Activated CD4-positive, alpha-beta memory T cell treated with anti-CD3 and anti-CD28 coated beads for 36 hours (primary cell): ENCODE measurements at regions not wholly inside any gene's neighbourhood (a gene's known extent, or its start where the extent isn't known, plus 50 kb on each side); places are given as distances from the start of the nearest gene placed in this dataset.
"Not testable (repeated sequence)": the region's sequence is repeated elsewhere in the genome, so short reads cannot be mapped to it uniquely, and the experiment has no call there.

Experiments used
- CTCF ChIA-PET: fragments of 350-600 bp; sonication (Branson Sonifier 250); formaldehyde crosslinking; loops from one replicate; lab custom pipeline; 2021; ENCODE audit warnings: antibody characterized with exemption, inconsistent platforms; lab: Charles Lee
- POLR2A ChIA-PET: fragments of 350-600 bp; sonication (Branson Sonifier 250); formaldehyde crosslinking; loops from one replicate; lab custom pipeline; 2021; ENCODE audit warnings: antibody characterized with exemption; lab: Charles Lee
- DNase-seq: peaks from one replicate; pipeline ENCODE4 v3.0.0-alpha.2; 2020
- H3K27ac Mint-ChIP-seq: one replicate; pipeline ENCODE4 v1.8.0; 2021; ENCODE audit warnings: mixed read lengths
- H3K27me3 Mint-ChIP-seq: one replicate; pipeline ENCODE4 v1.8.0; 2021; ENCODE audit warnings: mixed read lengths
- H3K36me3 Mint-ChIP-seq: one replicate; pipeline ENCODE4 v1.8.0; 2021; ENCODE audit warnings: mixed read lengths
- H3K4me1 Mint-ChIP-seq: one replicate; pipeline ENCODE4 v1.8.0; 2021; ENCODE audit warnings: low read depth, mixed read lengths
- H3K4me3 Mint-ChIP-seq: one replicate; pipeline ENCODE4 v1.8.0; 2021; ENCODE audit warnings: mild to moderate bottlenecking, mixed read lengths
- H3K9me3 Mint-ChIP-seq: one replicate; pipeline ENCODE4 v1.8.0; 2021; ENCODE audit warnings: mixed read lengths
- intact Hi-C: fragments of 100-400 bp; cut with micrococcal nuclease; formaldehyde crosslinking; loops from one replicate; pipeline ENCODE4 v1.15.1; 2023

- peaks cover 2% of the 10 kb centered on the region for H3K9me3 Mint-ChIP-seq
- intact Hi-C loops = no loop called here
- H3K4me3 Mint-ChIP-seq = no peak overlapping the region
- no peaks in the 10 kb centered on the region for H3K36me3 Mint-ChIP-seq
- ChIA-PET CTCF (no interaction called here), POLR2A (no interaction called here)
- DNase-seq = no peak
- peaks cover 2% of the 10 kb centered on the region for H3K27me3 Mint-ChIP-seq
- no peak overlapping the region for H3K27ac Mint-ChIP-seq
- H3K4me1 Mint-ChIP-seq = no peaks in the 10 kb centered on the region
Measured at GRCh38 chr6:16035488-16036080, 93.3 kb upstream of the MYLIP start.

DNA sequence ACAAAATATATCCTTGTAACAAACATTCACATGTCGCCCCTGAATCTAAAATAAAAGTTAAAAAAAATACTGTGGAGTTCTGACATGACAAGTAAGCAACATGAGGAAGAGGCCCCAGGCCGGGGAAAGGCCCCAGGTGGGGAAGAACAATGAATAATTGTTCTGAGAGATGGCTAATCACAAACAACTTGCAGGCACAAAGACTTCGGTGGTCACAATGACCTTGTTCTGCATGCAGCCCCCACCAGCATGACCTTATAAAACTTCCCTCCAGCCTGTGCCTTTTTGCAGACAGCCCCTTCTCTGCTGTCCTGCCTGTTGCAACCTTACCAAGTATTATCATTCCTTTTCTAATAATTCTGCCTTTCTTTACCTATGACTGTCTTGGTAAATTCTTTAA lies 95.7 kb upstream of the MYLIP start:
- intact Hi-C loops = no loop called here
- H3K27ac Mint-ChIP-seq = no peak overlapping the region
- ChIA-PET CTCF (no interaction called here), POLR2A (no interaction called here)
- no peak for DNase-seq
- peaks cover 7% of the 10 kb centered on the region for H3K27me3 Mint-ChIP-seq
- H3K4me1 Mint-ChIP-seq = no peaks in the 10 kb centered on the region
- H3K36me3 Mint-ChIP-seq = no peaks in the 10 kb centered on the region
- H3K4me3 Mint-ChIP-seq = no peak overlapping the region
- peaks cover 2% of the 10 kb centered on the region for H3K9me3 Mint-ChIP-seq

GRCh38 chr6:16031278-16031981 lies 97.5 kb upstream of the MYLIP start:
- intact Hi-C loops = no loop called here

DNA sequence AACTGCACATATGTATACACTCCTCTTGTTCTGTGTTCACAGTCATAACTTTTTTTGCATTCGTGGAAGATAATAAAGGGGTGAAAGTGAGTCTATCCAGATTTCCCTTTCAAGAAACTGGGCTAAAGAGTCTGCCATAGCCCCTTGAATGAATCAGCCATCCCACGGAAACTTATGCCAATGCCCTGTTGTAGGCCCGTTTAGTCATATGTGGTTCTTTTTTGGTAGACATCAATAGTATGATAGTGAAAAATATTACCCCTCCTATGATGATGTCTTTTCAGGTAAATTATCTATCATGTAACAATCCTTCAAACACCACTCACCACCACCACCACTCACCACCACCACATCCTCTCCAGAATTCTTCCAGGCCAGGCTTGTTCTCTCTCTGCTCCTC lies 99.9 kb upstream of the MYLIP start:
- ChIA-PET POLR2A (no interaction called here), CTCF (no interaction called here)
- DNase-seq = peak; percentile 25
- Mint-ChIP-seq H3K4me3 (no peak overlapping the region), H3K27me3 (peaks cover 8% of the 10 kb centered on the region), H3K4me1 (no peaks in the 10 kb centered on the region), H3K9me3 (peaks cover 2% of the 10 kb centered on the region), H3K27ac (no peak overlapping the region), H3K36me3 (no peaks in the 10 kb centered on the region)
- intact Hi-C loops = no loop called here

More at GRCh38 chr6:16031278-16031981, 97.5 kb upstream of the MYLIP start:
- DNase-seq = no peak
- H3K4me3 Mint-ChIP-seq = no peak overlapping the region
- peaks cover 7% of the 10 kb centered on the region for H3K27me3 Mint-ChIP-seq
- no peaks in the 10 kb centered on the region for H3K4me1 Mint-ChIP-seq
- CTCF ChIA-PET = no interaction called here
- POLR2A ChIA-PET = no interaction called here
- H3K27ac Mint-ChIP-seq = no peak overlapping the region
- H3K9me3 Mint-ChIP-seq = peaks cover 2% of the 10 kb centered on the region
- no peaks in the 10 kb centered on the region for H3K36me3 Mint-ChIP-seq

DNA sequence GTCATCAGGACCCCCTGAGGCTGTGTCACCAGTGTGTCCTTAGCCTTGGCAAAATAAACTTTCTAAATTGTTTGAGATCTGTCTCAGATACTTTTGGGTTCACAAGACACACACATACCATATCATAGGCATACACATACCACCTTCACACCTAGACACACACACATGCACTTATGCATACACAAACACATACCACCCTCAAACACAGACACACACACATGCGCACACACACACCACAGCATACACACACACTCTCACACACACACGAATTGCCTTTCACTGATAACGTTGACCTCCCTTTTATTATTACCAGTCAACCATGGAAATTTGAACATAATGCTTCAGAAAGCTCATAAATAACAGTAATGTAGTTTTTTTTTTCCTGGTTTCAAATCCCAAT lies 108.6 kb upstream of the MYLIP start:
- ChIA-PET POLR2A (no interaction called here), CTCF (no interaction called here)
- intact Hi-C loops = no loop called here
- no peak overlapping the region for H3K4me3 Mint-ChIP-seq
- H3K9me3 Mint-ChIP-seq = no peaks in the 10 kb centered on the region
- peaks cover 10% of the 10 kb centered on the region for H3K27me3 Mint-ChIP-seq
- no peak overlapping the region for H3K27ac Mint-ChIP-seq
- peaks cover 1% of the 10 kb centered on the region for H3K36me3 Mint-ChIP-seq
- DNase-seq = no peak
- no peaks in the 10 kb centered on the region for H3K4me1 Mint-ChIP-seq

GRCh38 chr6:16019462-16019861 lies 109.4 kb upstream of the MYLIP start:
- Mint-ChIP-seq H3K27ac (no peak overlapping the region), H3K36me3 (peaks cover 1% of the 10 kb centered on the region), H3K9me3 (no peaks in the 10 kb centered on the region), H3K4me1 (no peaks in the 10 kb centered on the region), H3K27me3 (peaks cover 10% of the 10 kb centered on the region), H3K4me3 (no peak overlapping the region)
- POLR2A ChIA-PET = no interaction called here
- CTCF ChIA-PET = no interaction called here
- DNase-seq = no peak
- intact Hi-C loops = no loop called here

DNA sequence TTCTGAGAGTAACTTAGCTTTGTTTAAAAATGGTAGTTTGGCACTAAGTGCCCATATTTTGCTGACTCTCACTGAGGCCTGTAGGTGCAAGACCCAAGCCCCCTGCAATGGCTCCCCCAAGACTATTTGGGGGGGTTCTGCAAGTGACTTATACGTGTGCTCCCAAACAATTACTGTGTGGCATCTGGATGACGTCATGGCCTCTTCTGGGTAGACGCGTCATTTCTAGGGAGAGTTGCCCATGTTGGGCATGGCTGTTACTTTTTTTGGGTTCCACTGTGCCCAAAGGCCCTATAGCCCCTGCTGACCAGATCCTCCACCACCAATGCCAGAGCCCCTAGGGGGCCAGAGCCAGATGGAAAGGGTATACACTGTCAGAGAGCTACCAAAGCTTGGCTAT lies 110.3 kb upstream of the MYLIP start:
- POLR2A ChIA-PET = no interaction called here
- Mint-ChIP-seq H3K27me3 (peaks cover 7% of the 10 kb centered on the region), H3K4me3 (no peak overlapping the region), H3K4me1 (no peaks in the 10 kb centered on the region), H3K27ac (no peak overlapping the region), H3K9me3 (no peaks in the 10 kb centered on the region), H3K36me3 (peaks cover 1% of the 10 kb centered on the region)
- CTCF ChIA-PET = no interaction called here
- no peak for DNase-seq
- intact Hi-C loops = no loop called here

DNA sequence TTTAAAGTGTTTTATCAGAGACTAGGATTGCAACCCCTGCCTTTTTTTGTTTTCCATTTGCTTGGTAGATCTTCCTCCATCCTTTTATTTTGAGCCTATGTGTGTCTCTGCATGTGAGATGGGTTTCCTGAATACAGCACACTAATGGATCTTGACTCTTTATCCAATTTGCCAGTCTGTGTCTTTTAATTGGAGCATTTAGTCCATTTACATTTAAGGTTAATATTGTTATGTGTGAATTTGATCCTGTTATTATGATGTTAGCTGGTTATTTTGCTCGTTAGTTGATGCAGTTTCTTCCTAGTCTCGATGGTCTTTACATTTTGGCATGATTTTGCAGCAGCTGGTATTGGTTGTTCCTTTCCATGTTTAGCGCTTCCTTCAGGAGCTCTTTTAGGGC lies 114.6 kb upstream of the MYLIP start:
- H3K4me1 Mint-ChIP-seq, H3K36me3 Mint-ChIP-seq, POLR2A ChIA-PET, H3K4me3 Mint-ChIP-seq, DNase-seq, intact Hi-C loops, H3K27me3 Mint-ChIP-seq, H3K27ac Mint-ChIP-seq, H3K9me3 Mint-ChIP-seq, CTCF ChIA-PET: not testable (repeated sequence)

GRCh38 chr6:16007146-16007545 lies 121.7 kb upstream of the MYLIP start:
- H3K9me3 Mint-ChIP-seq = no peaks in the 10 kb centered on the region

DNA sequence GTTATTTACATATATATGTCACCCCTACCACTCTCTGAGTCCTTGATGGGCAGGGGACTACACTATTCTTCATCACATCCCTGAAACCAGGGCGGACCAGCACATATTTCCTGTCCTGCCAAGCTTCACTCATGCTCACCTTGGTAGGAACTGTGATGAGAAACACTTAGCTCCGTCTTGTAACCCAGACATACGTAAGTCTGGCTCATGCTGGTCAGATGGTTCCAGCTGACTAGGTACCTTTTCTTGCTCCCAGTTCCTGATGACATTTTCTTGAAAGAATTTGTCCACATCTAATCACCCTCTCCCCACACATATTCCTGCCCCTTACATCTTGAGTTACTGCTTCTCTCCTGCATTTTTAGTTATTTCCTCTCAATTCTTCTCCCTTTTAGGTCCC lies 122.2 kb upstream of the MYLIP start:
- intact Hi-C loops = no loop called here
- no peaks in the 10 kb centered on the region for H3K4me1 Mint-ChIP-seq
- H3K27me3 Mint-ChIP-seq = peaks cover 11% of the 10 kb centered on the region
- CTCF ChIA-PET = no interaction called here
- POLR2A ChIA-PET = no interaction called here
- no peak overlapping the region for H3K4me3 Mint-ChIP-seq
- no peaks in the 10 kb centered on the region for H3K9me3 Mint-ChIP-seq
- no peaks in the 10 kb centered on the region for H3K36me3 Mint-ChIP-seq
- H3K27ac Mint-ChIP-seq = no peak overlapping the region
- DNase-seq = no peak

More at GRCh38 chr6:16007146-16007545, 121.7 kb upstream of the MYLIP start:
- no peak overlapping the region for H3K4me3 Mint-ChIP-seq
- DNase-seq = no peak
- peaks cover 11% of the 10 kb centered on the region for H3K27me3 Mint-ChIP-seq
- no peaks in the 10 kb centered on the region for H3K36me3 Mint-ChIP-seq
- no peaks in the 10 kb centered on the region for H3K4me1 Mint-ChIP-seq
- H3K27ac Mint-ChIP-seq = no peak overlapping the region
- POLR2A ChIA-PET = no interaction called here
- intact Hi-C loops = no loop called here
- CTCF ChIA-PET = no interaction called here

GRCh38 chr6:16004934-16005679 lies 123.8 kb upstream of the MYLIP start:
- H3K36me3 Mint-ChIP-seq = no peaks in the 10 kb centered on the region
- H3K27me3 Mint-ChIP-seq = peaks cover 11% of the 10 kb centered on the region
- intact Hi-C loops = no loop called here
- ChIA-PET CTCF (no interaction called here), POLR2A (no interaction called here)
- no peak for DNase-seq
- H3K9me3 Mint-ChIP-seq = no peaks in the 10 kb centered on the region
- H3K4me1 Mint-ChIP-seq = no peaks in the 10 kb centered on the region
- no peak overlapping the region for H3K27ac Mint-ChIP-seq
- H3K4me3 Mint-ChIP-seq = no peak overlapping the region

DNA sequence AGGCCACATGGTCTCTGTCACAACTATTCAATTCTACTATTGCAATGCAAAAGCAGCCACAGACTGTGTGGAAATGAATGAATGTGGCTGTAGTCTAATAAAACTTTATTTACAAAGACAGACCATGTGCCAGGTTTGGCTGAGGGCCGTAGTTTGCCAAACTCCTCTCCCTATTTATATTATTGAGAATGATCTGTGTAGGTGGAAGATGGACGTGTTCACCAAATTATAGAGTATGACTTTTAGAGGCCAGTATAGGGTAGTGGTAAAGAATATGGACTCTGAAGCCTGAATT lies 125.7 kb upstream of the MYLIP start:
- no peak for DNase-seq
- no peaks in the 10 kb centered on the region for H3K4me1 Mint-ChIP-seq
- no peaks in the 10 kb centered on the region for H3K36me3 Mint-ChIP-seq
- H3K4me3 Mint-ChIP-seq = no peak overlapping the region
- CTCF ChIA-PET = no interaction called here
- no peak overlapping the region for H3K27ac Mint-ChIP-seq
- POLR2A ChIA-PET = no interaction called here
- intact Hi-C loops = no loop called here
- no peaks in the 10 kb centered on the region for H3K9me3 Mint-ChIP-seq
- H3K27me3 Mint-ChIP-seq = peaks cover 11% of the 10 kb centered on the region
